Esophagus squamous epithelium (tissue), 5 donors: ENCODE measurements at regions not wholly inside any gene's neighbourhood (a gene's known extent, or its start where the extent isn't known, plus 50 kb on each side); places are given as distances from the start of the nearest gene placed in this dataset.
"Not testable (repeated sequence)": the region's sequence is repeated elsewhere in the genome, so short reads cannot be mapped to it uniquely, and the experiment has no call there.

ENCODE experiments used
- DNase-seq: peaks from one replicate; lab custom pipeline; 2025; lab: John Stamatoyannopoulos, UW
- H3K27ac ChIP-seq, 4 donors: fragments of 200-600 bp; sonication (generic); one replicate each; pipeline ENCODE4 v1.5.1; 2016 to 2019; ENCODE audit warnings: mild to moderate bottlenecking in 1 of 4
- H3K27me3 ChIP-seq, 4 donors: fragments of 200-600 bp; sonication (generic); 1 replicate in 3 of 4; 2 replicates in 1 of 4; pipeline versions ENCODE4 v1.5.1 to v1.6.0; 2017 to 2021; ENCODE audit warnings: antibody characterized with exemption in 1 of 4
- H3K36me3 ChIP-seq, 3 donors: fragments of 200-600 bp; sonication (generic); one replicate each; pipeline ENCODE4 v1.5.1; 2016 to 2019
- H3K4me1 ChIP-seq, 3 donors: fragments of 200-600 bp; sonication (generic); one replicate each; pipeline ENCODE4 v1.5.1; 2017 to 2019
- H3K4me3 ChIP-seq, 4 donors: fragments of 200-600 bp; sonication (generic); 1 replicate in 3 of 4; 2 replicates in 1 of 4; pipeline ENCODE4 v1.5.1; 2016 to 2019; ENCODE audit warnings: mild to moderate bottlenecking in 2 of 4, moderate library complexity in 1 of 4
- H3K9me3 ChIP-seq, 3 donors: fragments of 200-600 bp; sonication (generic); one replicate each; pipeline ENCODE4 v1.5.1; 2016 to 2019
- POLR2A ChIP-seq, 4 donors: fragments of 450-650 bp; IDR thresholded peaks; one replicate each; pipeline ENCODE4 v1.6.1; 2017; ENCODE audit warnings: antibody characterized with exemption in 4 of 4, mild to moderate bottlenecking in 4 of 4, moderate library complexity in 3 of 4
- WGBS, 2 donors: methylation state at CpG; one replicate each; pipeline ENCODE4 v1.1.5; 2018; 5-methylcytosine and 5-hydroxymethylcytosine counted together
- intact Hi-C: fragments of 100-400 bp; cut with DNase I; formaldehyde crosslinking; loops from one replicate; pipeline ENCODE4 v1.15.0; 2022
- TF ChIP-seq, protein P1 (sequence below), 6 experiments: fragments of 450-650 bp in 4 of 6; fragments of 200-600 bp in 2 of 6; sonication (generic) in 2 of 6; IDR thresholded peaks; one replicate each; pipeline ENCODE4 v1.5.1; 2016 to 2019; ENCODE audit warnings: antibody characterized with exemption in 6 of 6, mild to moderate bottlenecking in 4 of 6, moderate library complexity in 4 of 6
- donor health status: DM: yes; HTN: yes; CAD: no.

DNA sequence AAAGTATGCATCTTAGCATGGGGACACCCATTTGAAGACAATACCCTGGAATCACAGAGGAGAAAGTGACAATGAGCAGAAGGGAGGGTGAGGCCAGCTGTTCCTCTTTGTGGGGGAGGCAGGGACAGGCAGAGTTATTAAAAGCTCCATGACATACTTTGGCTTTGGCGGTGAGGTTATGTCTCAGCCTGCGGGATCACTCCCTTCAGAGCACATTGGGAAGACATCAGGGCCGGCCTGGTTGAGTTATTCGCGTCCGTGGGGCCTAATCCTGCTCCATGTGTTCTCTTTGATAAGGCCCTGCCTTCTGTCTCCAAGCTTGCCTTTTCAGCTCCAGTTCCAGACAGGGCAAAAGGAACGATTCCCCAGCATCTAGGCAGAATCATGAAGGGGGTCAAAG lies 98.8 kb upstream of the NTF3 start:
- 87 to 100% methylated on average over 3 to 6 of the region's 7 CpGs for WGBS, 2 donors
- H3K4me3 ChIP-seq, result no peak overlapping the region
- no peak overlapping the region for H3K27ac ChIP-seq
- no peaks in the 10 kb centered on the region for H3K36me3 ChIP-seq
- intact Hi-C loops, result no loop called here
- no peak for TF ChIP-seq POLR2A (IDR thresholded peaks at IDR 0.05)
- TF ChIP-seq, protein P1, sequence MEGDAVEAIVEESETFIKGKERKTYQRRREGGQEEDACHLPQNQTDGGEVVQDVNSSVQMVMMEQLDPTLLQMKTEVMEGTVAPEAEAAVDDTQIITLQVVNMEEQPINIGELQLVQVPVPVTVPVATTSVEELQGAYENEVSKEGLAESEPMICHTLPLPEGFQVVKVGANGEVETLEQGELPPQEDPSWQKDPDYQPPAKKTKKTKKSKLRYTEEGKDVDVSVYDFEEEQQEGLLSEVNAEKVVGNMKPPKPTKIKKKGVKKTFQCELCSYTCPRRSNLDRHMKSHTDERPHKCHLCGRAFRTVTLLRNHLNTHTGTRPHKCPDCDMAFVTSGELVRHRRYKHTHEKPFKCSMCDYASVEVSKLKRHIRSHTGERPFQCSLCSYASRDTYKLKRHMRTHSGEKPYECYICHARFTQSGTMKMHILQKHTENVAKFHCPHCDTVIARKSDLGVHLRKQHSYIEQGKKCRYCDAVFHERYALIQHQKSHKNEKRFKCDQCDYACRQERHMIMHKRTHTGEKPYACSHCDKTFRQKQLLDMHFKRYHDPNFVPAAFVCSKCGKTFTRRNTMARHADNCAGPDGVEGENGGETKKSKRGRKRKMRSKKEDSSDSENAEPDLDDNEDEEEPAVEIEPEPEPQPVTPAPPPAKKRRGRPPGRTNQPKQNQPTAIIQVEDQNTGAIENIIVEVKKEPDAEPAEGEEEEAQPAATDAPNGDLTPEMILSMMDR (IDR thresholded peaks at IDR 0.05), result no peak
- H3K4me1 ChIP-seq, result peaks cover 0 to 24% (median 7%) of the 10 kb centered on the region in 3 donors
- DNase-seq, result no peak
- no peaks in the 10 kb centered on the region for H3K9me3 ChIP-seq
- H3K27me3 ChIP-seq, result no peaks in the 10 kb centered on the region

DNA sequence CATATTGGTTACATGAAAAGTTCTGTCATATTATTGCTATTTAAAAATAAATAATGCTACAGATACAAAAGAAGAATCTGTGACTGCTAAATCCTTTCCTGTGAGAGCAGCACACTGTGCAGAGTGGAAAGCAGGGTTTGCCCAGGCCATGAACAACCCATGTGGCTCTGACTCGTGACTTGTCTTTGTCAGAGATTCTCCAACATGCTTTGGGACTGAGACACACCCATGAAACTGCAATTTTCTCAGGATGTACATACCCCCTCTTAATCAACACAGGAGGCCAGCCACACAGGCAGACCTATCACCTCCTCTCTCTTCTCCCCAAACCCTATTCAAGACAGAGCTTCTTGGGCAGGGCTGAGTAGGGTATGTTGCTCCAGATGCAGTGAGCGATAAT lies 96.8 kb upstream of the NTF3 start:
- Histone ChIP-seq H3K9me3 (no peaks in the 10 kb centered on the region), H3K36me3 (no peaks in the 10 kb centered on the region), H3K4me1 (peaks cover 0 to 10% (median 0%) of the 10 kb centered on the region in 3 donors), H3K27ac (no peak overlapping the region), H3K4me3 (no peak overlapping the region), H3K27me3 (no peaks in the 10 kb centered on the region)
- WGBS, 2 donors, result 71 to 75% methylated on average over 2 of the region's 2 CpGs
- intact Hi-C loops, result no loop called here
- no peak for TF ChIP-seq POLR2A (IDR thresholded peaks at IDR 0.05)
- TF ChIP-seq, protein P1 (IDR thresholded peaks at IDR 0.05), result no peak
- no peak for DNase-seq

DNA sequence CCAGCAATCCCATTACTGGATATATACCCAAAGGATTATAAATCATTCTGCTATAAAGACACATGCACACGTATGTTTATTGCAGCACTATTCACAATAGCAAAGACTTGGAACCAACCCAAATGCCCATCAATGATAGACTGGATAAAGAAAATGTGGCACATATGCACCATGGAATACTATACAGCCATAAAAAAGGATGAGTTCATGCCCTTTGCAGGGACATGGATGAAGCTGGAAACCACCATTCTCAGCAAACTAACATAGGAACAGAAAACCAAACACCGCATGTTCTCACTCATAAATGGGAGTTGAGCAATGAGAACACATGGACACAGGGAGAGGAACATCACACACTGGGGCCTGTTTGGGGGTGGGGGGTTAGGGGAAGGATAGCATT lies 90.8 kb upstream of the NTF3 start:
- H3K9me3 ChIP-seq, H3K27me3 ChIP-seq, DNase-seq, H3K36me3 ChIP-seq, intact Hi-C loops, H3K4me3 ChIP-seq, H3K27ac ChIP-seq: not testable (repeated sequence)
- H3K4me1 ChIP-seq, result peaks cover 0 to 23% (median 4%) of the 10 kb centered on the region in 3 donors
- WGBS, 2 donors, result 50 to 68% methylated on average over 2 of the region's 2 CpGs

DNA sequence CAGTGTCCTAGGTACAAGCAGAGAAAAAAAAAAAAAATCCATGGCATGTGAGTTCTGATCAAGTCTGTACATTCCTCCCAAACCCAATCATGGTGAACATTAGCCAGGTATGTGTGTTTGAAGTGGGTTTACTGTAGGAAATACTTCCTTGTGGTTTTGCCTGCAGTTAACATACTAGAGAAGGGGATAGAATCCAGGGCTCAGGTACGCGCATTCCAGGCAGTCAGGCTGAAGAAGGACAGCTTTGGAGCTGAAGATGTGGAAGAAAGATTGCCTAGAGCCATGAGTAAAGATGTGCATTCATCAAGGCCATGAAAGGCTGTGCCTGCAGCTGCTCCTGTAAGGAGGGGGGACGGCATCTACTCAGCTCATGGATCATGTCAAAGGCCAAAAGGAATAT lies 88.2 kb upstream of the NTF3 start:
- intact Hi-C loops, result no loop called here
- H3K27me3 ChIP-seq, result peaks cover 0 to 12% (median 0%) of the 10 kb centered on the region in 4 donors
- no peak overlapping the region for H3K4me3 ChIP-seq
- TF ChIP-seq POLR2A (IDR thresholded peaks at IDR 0.05), result no peak
- TF ChIP-seq, protein P1 (IDR thresholded peaks at IDR 0.05), result no peak
- peaks cover 0 to 26% (median 4%) of the 10 kb centered on the region in 3 donors for H3K4me1 ChIP-seq
- DNase-seq, result no peak
- no peak overlapping the region for H3K27ac ChIP-seq
- H3K9me3 ChIP-seq, result no peaks in the 10 kb centered on the region
- 52 to 64% methylated on average over 3 of the region's 3 CpGs for WGBS, 2 donors
- no peaks in the 10 kb centered on the region for H3K36me3 ChIP-seq

DNA sequence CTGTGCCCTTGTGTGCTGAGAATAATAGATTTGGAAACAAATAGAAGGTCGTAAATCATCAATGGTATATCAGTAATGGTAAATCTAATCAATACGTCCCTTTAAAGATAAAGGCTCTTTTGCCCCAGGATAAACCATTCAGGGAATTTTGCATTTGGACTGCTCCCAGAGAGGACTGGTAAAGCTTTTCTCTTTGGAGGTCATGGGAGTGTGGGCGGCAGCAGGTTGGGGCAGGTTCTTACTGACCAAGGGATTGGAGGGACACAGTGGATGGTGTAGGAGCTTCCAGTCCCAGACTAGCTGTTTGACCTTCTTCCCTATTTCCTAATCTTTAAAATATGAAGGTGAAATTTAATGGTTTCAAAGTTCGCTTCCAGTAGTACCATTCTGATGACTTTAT lies 87.8 kb upstream of the NTF3 start:
- 77 to 78% methylated on average over 3 to 4 of the region's 4 CpGs for WGBS, 2 donors
- H3K27ac ChIP-seq, result no peak overlapping the region
- H3K36me3 ChIP-seq, result no peaks in the 10 kb centered on the region

More for the DNA sequence above, 87.8 kb upstream of the NTF3 start:
- H3K4me1 ChIP-seq, result peaks cover 0 to 27% (median 4%) of the 10 kb centered on the region in 3 donors
- H3K9me3 ChIP-seq, result no peaks in the 10 kb centered on the region
- no peak for TF ChIP-seq POLR2A (IDR thresholded peaks at IDR 0.05)
- TF ChIP-seq, protein P1 (IDR thresholded peaks at IDR 0.05), result no peak
- peaks cover 0 to 12% (median 0%) of the 10 kb centered on the region in 4 donors for H3K27me3 ChIP-seq
- intact Hi-C loops, result no loop called here
- DNase-seq, result no peak
- H3K4me3 ChIP-seq, result no peak overlapping the region
